CD4-positive, alpha-beta T cell (primary cell): ENCODE measurements at regions not wholly inside any gene's neighbourhood (a gene's known extent, or its start where the extent isn't known, plus 50 kb on each side); places are given as distances from the start of the nearest gene placed in this dataset.

Experiments used
- ATAC-seq: fragments of 200-7000 bp; cut with Tn5 transposase; one replicate; pipeline ENCODE4 v1.10.0; 2022; ENCODE audit warnings: mild to moderate bottlenecking; ENCODE audit not compliant: poor library complexity
- CTCF ChIA-PET: fragments of 350-600 bp; sonication (Branson Sonifier 250); formaldehyde crosslinking; loops from one replicate; lab custom pipeline; 2021; ENCODE audit warnings: antibody characterized with exemption, inconsistent platforms; lab: Charles Lee
- POLR2A ChIA-PET: fragments of 350-600 bp; sonication (Branson Sonifier 250); formaldehyde crosslinking; loops from one replicate; lab custom pipeline; 2021; ENCODE audit warnings: antibody characterized with exemption, inconsistent platforms; lab: Charles Lee
- DNase-seq, 14 experiments: peaks; one replicate each; pipeline ENCODE4 v3.0.0-alpha.2; 2013 to 2020; ENCODE audit warnings: mixed read lengths in 2 of 14
- H3K27ac ChIP-seq, 2 donors: one replicate each; pipeline versions ENCODE4 v1.5.1 to v1.7.0; 2013; ENCODE audit warnings: low read length in 2 of 2, low read depth in 1 of 2, mild to moderate bottlenecking in 1 of 2
- H3K27me3 ChIP-seq, 2 experiments: 1 replicate in 1 of 2; 2 replicates in 1 of 2; pipeline versions ENCODE4 v1.6.1 to v1.7.0; 2013; ENCODE audit warnings: low read length in 2 of 2, control low read depth in 1 of 2, mild to moderate bottlenecking in 1 of 2, moderate library complexity in 1 of 2; ENCODE audit not compliant: insufficient read depth in 2 of 2, control insufficient read depth in 1 of 2
- H3K36me3 ChIP-seq: one replicate; pipeline ENCODE4 v1.6.1; 2013; ENCODE audit warnings: low read length, control low read depth; ENCODE audit not compliant: insufficient read depth
- H3K4me1 ChIP-seq: one replicate; pipeline ENCODE4 v1.6.1; 2013; ENCODE audit warnings: low read length, control low read depth; ENCODE audit not compliant: insufficient read depth
- H3K4me3 ChIP-seq: one replicate; pipeline ENCODE4 v1.5.1; 2013; ENCODE audit warnings: mild to moderate bottlenecking, low read length, moderate library complexity
- H3K9me3 ChIP-seq, 2 experiments: 1 replicate in 1 of 2; 2 replicates in 1 of 2; pipeline versions ENCODE4 v1.6.1 to v1.7.0; 2013; ENCODE audit warnings: low read length in 2 of 2, mild to moderate bottlenecking in 2 of 2, control low read depth in 1 of 2, moderate library complexity in 1 of 2; ENCODE audit not compliant: control insufficient read depth in 1 of 2, insufficient read depth in 1 of 2
- H3K27ac Mint-ChIP-seq: one replicate; pipeline ENCODE4 v1.8.0; 2020; ENCODE audit warnings: mixed read lengths
- H3K27me3 Mint-ChIP-seq: one replicate; pipeline ENCODE4 v1.8.0; 2021; ENCODE audit warnings: mixed read lengths
- H3K36me3 Mint-ChIP-seq: one replicate; pipeline ENCODE4 v1.8.0; 2021; ENCODE audit warnings: low read depth, mixed read lengths
- H3K4me1 Mint-ChIP-seq: one replicate; pipeline ENCODE4 v1.8.0; 2021; ENCODE audit warnings: low read depth, mixed read lengths
- H3K4me3 Mint-ChIP-seq: one replicate; pipeline ENCODE4 v1.8.0; 2020; ENCODE audit warnings: mild to moderate bottlenecking, mixed read lengths
- H3K9me3 Mint-ChIP-seq: one replicate; pipeline ENCODE4 v1.8.0; 2020; ENCODE audit warnings: mixed read lengths
- intact Hi-C, 2 experiments: fragments of 100-400 bp; cut with DNase I in 1 of 2; cut with micrococcal nuclease in 1 of 2; formaldehyde crosslinking; loops; one replicate each; pipeline versions ENCODE4 v1.15.1 to v1.9.0; 2023 to 2025; cut with DNase I, micrococcal nuclease
- TF ChIP-seq, protein P1 (sequence below): fragments of 200-600 bp; IDR thresholded peaks from one replicate; pipeline ENCODE4 v1.8.0; 2022; ENCODE audit warnings: antibody characterized with exemption, mild to moderate bottlenecking

DNA sequence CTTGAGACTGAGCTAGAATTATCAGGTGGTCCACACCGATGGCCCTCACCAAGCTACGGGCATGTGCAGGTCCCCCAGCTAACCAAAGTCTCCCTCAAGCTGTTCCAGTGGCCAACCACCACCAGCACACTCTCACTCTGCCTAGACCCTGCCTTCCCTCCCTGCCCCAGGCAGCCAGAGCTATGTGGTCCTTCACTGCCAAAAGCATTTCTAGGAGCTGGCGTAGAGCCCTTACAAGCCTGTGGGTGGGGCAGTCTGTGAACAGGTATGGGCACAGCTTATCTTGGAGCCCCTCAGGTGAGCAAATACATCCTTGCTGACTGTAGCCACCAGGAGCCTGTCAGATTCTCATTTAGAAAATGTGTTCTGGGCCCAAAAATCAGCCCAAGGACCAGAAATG is 159.8 kb upstream of the PPP2R3A start:
- Mint-ChIP-seq H3K27ac (no peak overlapping the region), H3K9me3 (no peaks in the 10 kb centered on the region), H3K27me3 (no peaks in the 10 kb centered on the region), H3K4me3 (no peak overlapping the region), H3K36me3 (no peaks in the 10 kb centered on the region), H3K4me1 (no peaks in the 10 kb centered on the region)
- POLR2A ChIA-PET, result no interaction called here
- H3K4me3 ChIP-seq, result no peak overlapping the region
- no peak for ATAC-seq
- CTCF ChIA-PET, result no interaction called here
- intact Hi-C loops, result no loop called here
- H3K9me3 ChIP-seq, result peaks cover 0 to 6% of the 10 kb centered on the region in 2 experiments
- H3K36me3 ChIP-seq, result no peaks in the 10 kb centered on the region
- no peak for DNase-seq
- H3K27ac ChIP-seq, result no peak overlapping the region
- H3K4me1 ChIP-seq, result no peaks in the 10 kb centered on the region
- no peaks in the 10 kb centered on the region for H3K27me3 ChIP-seq
- TF ChIP-seq, protein P1, sequence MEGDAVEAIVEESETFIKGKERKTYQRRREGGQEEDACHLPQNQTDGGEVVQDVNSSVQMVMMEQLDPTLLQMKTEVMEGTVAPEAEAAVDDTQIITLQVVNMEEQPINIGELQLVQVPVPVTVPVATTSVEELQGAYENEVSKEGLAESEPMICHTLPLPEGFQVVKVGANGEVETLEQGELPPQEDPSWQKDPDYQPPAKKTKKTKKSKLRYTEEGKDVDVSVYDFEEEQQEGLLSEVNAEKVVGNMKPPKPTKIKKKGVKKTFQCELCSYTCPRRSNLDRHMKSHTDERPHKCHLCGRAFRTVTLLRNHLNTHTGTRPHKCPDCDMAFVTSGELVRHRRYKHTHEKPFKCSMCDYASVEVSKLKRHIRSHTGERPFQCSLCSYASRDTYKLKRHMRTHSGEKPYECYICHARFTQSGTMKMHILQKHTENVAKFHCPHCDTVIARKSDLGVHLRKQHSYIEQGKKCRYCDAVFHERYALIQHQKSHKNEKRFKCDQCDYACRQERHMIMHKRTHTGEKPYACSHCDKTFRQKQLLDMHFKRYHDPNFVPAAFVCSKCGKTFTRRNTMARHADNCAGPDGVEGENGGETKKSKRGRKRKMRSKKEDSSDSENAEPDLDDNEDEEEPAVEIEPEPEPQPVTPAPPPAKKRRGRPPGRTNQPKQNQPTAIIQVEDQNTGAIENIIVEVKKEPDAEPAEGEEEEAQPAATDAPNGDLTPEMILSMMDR, result no peak

DNA sequence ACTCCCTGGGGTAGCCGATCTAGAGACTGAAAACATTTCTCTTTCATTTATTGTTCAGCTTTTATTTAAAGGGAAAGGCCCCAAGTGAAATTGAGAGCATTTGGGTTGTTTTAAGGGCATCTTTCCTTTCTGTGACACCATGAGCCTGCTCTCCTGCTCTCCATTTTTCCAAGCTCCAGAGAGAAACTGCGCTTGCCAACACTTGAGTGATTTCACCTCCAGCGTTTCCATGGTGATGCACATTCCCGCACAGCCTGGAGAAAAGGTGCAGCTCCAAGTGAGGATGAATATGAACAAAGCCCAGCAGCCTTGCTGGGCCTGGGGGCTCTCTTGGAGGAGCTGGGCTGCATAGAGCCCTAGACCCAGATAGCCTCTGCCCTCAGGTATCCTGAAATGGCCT is 159.2 kb upstream of the PPP2R3A start:
- Mint-ChIP-seq H3K9me3 (no peaks in the 10 kb centered on the region), H3K4me1 (no peaks in the 10 kb centered on the region), H3K27me3 (peaks cover 4% of the 10 kb centered on the region), H3K36me3 (no peaks in the 10 kb centered on the region), H3K4me3 (no peak overlapping the region), H3K27ac (no peak overlapping the region)
- Histone ChIP-seq H3K27me3 (no peaks in the 10 kb centered on the region), H3K27ac (no peak overlapping the region), H3K4me3 (no peak overlapping the region), H3K36me3 (no peaks in the 10 kb centered on the region), H3K4me1 (no peaks in the 10 kb centered on the region), H3K9me3 (peaks cover 0 to 6% of the 10 kb centered on the region in 2 experiments)
- TF ChIP-seq, protein P1, result no peak
- ATAC-seq (no peak), DNase-seq (no peak)
- ChIA-PET POLR2A (no interaction called here), CTCF (no interaction called here)
- intact Hi-C loops, result no loop called here

DNA sequence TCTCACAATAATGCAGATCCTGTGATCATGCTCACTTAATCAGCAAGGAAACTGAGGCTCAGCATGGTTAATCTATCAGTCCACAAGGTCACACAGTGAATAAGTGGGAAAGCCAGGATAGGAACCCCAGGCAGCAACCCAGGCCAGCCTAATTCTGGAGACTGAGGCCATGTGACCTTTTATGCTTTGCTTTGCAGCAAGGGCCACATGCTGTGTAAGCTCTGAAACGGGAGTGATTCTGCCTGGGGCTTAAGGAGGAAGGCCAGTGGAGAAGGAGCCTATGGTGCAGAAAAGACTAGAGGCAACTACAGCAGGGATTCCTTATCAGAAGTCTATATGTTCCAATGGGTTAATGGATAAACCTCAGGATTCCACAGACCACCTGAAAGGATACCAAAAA is 157.6 kb upstream of the PPP2R3A start:
- H3K9me3 Mint-ChIP-seq, result no peaks in the 10 kb centered on the region
- ChIA-PET POLR2A (no interaction called here), CTCF (no interaction called here)
- H3K9me3 ChIP-seq, result peaks cover 0 to 6% of the 10 kb centered on the region in 2 experiments
- ATAC-seq (no peak), DNase-seq (no peak)
- no peak overlapping the region for H3K27ac Mint-ChIP-seq
- intact Hi-C loops, result no loop called here
- no peak overlapping the region for H3K4me3 ChIP-seq
- H3K4me1 ChIP-seq, result no peaks in the 10 kb centered on the region
- peaks cover 15% of the 10 kb centered on the region for H3K27me3 Mint-ChIP-seq
- H3K36me3 Mint-ChIP-seq, result no peaks in the 10 kb centered on the region
- H3K36me3 ChIP-seq, result no peaks in the 10 kb centered on the region
- no peak overlapping the region for H3K4me3 Mint-ChIP-seq
- H3K27ac ChIP-seq, result no peak overlapping the region
- H3K4me1 Mint-ChIP-seq, result no peaks in the 10 kb centered on the region
- TF ChIP-seq, protein P1, result no peak
- H3K27me3 ChIP-seq, result no peaks in the 10 kb centered on the region
